ENCODE measurements at regions not wholly inside any gene's neighbourhood (a gene's known extent, or its start where the extent isn't known, plus 50 kb on each side); places are given as distances from the start of the nearest gene placed in this dataset.

- Histone ChIP-seq H3K4ac (ENCODE audit: low read depth, low read length) (no peak overlapping the region), H3K9me3 (ENCODE audit: control insufficient read depth, insufficient read depth, low read length) (no peaks in the 10 kb centered on the region), H4K5ac (ENCODE audit: low read depth, low read length) (no peak overlapping the region), H3K9ac (ENCODE audit: low read depth, low read length) (no peak overlapping the region), H3K27ac (ENCODE audit: insufficient read depth, low read length) (no peak overlapping the region), H3K79me1 (ENCODE audit: low read depth in 1 of 2, low read length in 2 of 2) (no peaks in the 10 kb centered on the region), H2AK9ac (replicated peaks; ENCODE audit: low read depth, low read length, poor library complexity) (no peak overlapping the region), H2BK120ac (ENCODE audit: low read depth, low read length) (no peak overlapping the region), H3K4me2 (ENCODE audit: low read depth, low read length) (no peak overlapping the region), H2BK15ac (ENCODE audit: low read depth, low read length) (no peak overlapping the region), H2AFZ (replicated peaks; ENCODE audit: low read length, poor library complexity) (no peak overlapping the region), H3K36me3 (ENCODE audit: control insufficient read depth, insufficient read depth, low read length) (no peaks in the 10 kb centered on the region), H3K56ac (ENCODE audit: extremely low read depth, insufficient read depth, low read length) (no peak overlapping the region), H4K91ac (ENCODE audit: insufficient read depth, low read depth, low read length) (no peak overlapping the region), H2AK5ac (ENCODE audit: low read depth, low read length) (no peak overlapping the region), H2BK20ac (ENCODE audit: low read depth, low read length) (no peak overlapping the region), H3K4me1 (ENCODE audit: control insufficient read depth, insufficient read depth, low read length) (no peaks in the 10 kb centered on the region), H3K18ac (ENCODE audit: low read depth, low read length) (no peak overlapping the region), H3K9me1 (ENCODE audit: insufficient read depth, low read length) (no peaks in the 10 kb centered on the region), H2BK5ac (ENCODE audit: low read depth, low read length, poor library complexity, severe bottlenecking) (no peak overlapping the region), H3K27me3 (ENCODE audit: control insufficient read depth, insufficient read depth, low read length) (peaks cover 6% of the 10 kb centered on the region), H3K14ac (replicated peaks; ENCODE audit: low read depth, low read length) (no peak overlapping the region), H3K4me3 (ENCODE audit: insufficient read depth, low read depth, low read length) (no peak overlapping the region), H4K20me1 (ENCODE audit: insufficient read depth, low read length) (no peaks in the 10 kb centered on the region), H3K23ac (ENCODE audit: low read depth, low read length) (no peak overlapping the region), H4K8ac (ENCODE audit: low read depth in 2 of 2, low read length in 2 of 2) (no peak overlapping the region)
- no peak for ATAC-seq (ENCODE audit: low read depth)
- CTCF ChIA-PET, result no interaction called here
- WGBS, 2 experiments (ENCODE audit: extremely low coverage in 2 of 2, insufficient read length in 1 of 2), result 50 to 100% methylated on average over 1 of the region's 2 CpGs
- DNase-seq, result no peak
- dilution Hi-C loops (cut with HindIII; ENCODE audit: low sequenced_read_pairs, unreplicated experiment), result no loop called here
- intact Hi-C loops (cut with micrococcal nuclease), result no loop called here
- no peak for TF ChIP-seq FOS (IDR thresholded peaks at IDR 0.05; ENCODE audit: low read depth, low read length)
- no peak for TF ChIP-seq MAZ (IDR thresholded peaks at IDR 0.05; ENCODE audit: borderline replicate concordance, low read depth, low read length)
- no peak for TF ChIP-seq RAD21 (IDR thresholded peaks at IDR 0.05; ENCODE audit: low read length)
- TF ChIP-seq SMC3 (IDR thresholded peaks at IDR 0.05; ENCODE audit: low read depth, low read length), result no peak
- POLR2A ChIA-PET (ENCODE audit: unreplicated experiment), result no interaction called here
- BruUV-seq (replicated peaks), result no TSS peak
- in situ Hi-C loops (cut with MboI; ENCODE audit: low sequenced_read_pairs), result no loop called here
Observed at GRCh38 chr2:18495058-18495457, 65.4 kb downstream of the RDH14 start.

All from IMR-90 (cell line).